Frontal cortex (tissue), 3 donors: ENCODE measurements at regions not wholly inside any gene's neighbourhood (a gene's known extent, or its start where the extent isn't known, plus 50 kb on each side); places are given as distances from the start of the nearest gene placed in this dataset.
"Not testable (repeated sequence)": the region's sequence is repeated elsewhere in the genome, so short reads cannot be mapped to it uniquely, and the experiment has no call there.

Experiments
- DNase-seq, 2 donors: peaks; one replicate each; pipeline ENCODE4 v3.0.0; 2012; ENCODE audit warnings: low spot score in 2 of 2
- FAIRE-seq: peaks from 2 replicates; lab custom pipeline; 2012; peaks lifted over from hg19 to GRCh38; lab: Jason Lieb, UNC
- donor health status: control.
- donor health status: control.
- donor health status: control.

DNA sequence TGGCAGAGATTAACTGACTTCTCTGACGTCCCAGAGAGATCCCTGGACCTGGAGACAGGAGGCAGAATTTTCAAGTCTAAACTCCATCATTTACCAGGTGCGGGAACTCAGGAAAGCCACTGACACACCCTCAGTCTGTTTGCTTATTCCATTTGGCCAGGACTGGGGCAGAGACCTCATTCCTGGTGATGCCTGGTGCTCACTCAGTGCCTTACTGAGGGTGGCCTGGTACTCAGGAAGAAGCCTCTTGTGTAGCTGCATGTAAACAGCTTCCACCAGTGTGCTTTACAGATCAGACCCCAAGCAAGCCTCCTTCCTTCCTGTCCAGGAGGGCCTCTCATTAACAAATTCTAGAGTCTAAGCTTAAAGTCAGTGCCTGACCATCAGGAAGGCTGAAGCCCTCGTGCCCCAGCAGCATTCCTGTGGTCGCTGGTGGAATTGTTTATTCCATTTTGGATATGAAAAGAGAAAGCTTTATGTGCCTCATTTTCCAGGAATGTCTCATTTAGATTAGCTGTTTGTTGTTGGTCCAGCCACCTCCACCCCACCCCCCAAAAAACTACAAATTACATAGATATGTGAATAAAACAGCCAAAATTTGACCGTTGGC, 236.1 kb upstream of the CDH5 start:
- DNase-seq (no peak), FAIRE-seq (no peak)

DNA sequence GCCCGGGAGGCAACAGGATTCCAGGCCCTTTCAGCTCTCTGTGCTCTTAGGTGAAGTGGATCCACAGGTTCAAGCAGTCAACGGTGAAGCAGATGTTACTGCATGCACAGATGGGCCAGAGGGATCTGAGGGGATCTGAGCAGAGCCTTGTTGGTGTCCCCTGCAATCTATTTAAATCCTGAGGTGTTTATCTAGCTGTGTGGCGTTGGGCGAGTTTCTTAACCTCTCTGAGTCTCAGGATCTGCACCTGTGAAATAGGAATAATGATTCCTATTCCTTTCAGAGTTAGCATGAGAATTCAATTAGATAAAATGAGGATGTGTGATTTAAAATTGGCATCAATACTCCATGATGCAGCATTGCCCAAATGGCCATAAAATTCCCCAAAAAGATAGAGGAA, 237.3 kb upstream of the CDH5 start:
- DNase-seq (no peak), FAIRE-seq (no peak)

DNA sequence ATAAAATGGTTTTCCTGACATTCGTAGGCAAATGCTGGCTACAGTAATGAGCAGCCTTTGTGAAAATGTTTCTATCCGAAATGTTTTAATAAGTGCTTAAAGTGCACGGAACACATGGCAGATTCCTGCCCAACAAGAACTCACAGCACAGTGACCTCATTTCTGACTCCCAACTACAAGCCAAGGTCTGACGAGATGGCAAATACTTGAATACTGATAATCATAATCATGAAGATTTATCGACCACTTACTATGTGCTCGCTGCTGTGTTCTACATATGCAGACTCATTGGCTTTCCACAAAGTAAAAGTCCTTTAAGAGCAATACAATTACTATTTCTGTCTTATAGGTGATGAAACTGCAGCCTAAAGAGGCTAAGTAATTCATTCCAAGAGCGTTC, 238.1 kb upstream of the CDH5 start:
- DNase-seq (no peak), FAIRE-seq (no peak)

DNA sequence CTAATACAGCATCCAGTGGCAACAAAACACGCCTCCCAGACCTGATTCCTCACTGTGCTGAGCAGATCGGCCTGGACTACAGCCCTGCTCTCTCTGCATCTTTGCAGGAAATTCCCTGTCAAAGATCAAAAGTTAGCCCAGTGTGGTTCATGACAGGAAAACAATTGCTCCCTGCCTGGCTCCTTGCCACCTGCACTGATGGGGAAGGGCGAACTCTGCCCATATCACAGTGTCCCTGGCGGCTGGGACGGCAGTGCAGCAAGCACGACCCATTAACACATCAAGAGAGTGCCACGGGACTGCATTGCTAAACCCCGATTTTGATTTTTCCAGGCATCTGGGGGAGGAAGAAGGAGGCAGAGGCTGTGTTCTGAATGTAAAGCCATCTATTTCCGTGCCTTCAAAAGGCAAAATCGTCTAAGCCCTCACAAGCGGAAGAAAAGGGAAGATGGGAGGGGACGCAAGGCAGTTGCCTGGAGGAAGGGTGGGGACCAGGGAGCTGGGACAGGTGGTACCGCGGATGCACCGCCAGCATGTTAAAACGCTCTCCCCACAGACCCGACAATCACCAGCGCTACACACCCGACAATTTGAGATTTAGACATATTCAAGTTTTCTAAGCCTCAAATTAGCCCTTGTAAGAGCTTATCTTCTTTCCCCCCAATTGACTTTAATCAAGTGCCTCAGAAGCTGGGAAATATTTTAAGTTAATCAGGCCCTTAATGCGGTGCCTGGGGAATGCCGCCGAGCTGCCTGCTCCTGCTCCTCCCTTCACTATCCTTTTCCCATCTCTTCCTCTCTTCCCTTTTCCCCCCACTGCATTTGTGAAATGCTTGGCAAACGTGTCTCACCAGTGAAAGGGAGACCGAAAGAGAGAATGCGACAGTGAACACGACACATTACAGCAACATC, 238.8 kb upstream of the CDH5 start:
- FAIRE-seq = no peak

DNA sequence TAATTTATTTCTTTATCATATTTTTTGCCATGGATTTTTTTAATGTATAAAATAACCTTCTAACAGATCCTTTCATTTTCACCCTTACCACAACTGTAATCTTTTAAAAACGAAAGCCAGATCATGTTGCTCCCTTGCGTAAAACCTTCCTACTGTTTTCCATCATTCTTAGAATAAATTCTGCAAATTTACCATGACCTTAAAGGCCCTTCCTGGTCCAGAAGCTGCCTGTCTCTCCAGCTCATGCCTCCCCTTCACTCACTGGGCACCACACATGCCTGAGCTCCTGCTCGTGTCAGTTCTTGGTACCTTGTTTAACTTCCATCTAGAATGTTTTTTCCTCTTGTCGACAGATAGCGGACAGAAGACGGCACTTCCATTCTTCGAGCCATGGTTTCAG, 245.0 kb upstream of the CDH5 start:
- FAIRE-seq = no peak
- no peak for DNase-seq

More for the DNA sequence above, 238.8 kb upstream of the CDH5 start:
- DNase-seq = peak in 1 of 2 donors; percentile 12

DNA sequence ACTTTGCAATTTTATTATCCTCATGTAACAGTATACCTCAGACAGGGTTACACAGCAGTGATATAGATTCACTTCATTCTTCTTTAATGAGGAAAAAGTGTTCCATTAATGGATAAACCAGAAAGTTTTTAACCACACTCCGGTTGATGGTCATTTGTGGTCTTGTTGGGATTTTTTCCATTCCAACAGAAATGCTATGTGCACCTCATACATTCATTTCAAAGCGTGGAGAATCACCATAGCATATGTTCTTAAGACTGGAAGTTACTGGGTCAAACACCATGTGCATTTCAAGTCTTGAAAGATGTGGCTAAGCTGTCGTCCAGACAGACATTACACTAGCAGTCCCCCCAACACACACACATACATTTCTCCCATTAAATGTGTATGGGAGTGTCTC, 245.8 kb upstream of the CDH5 start:
- FAIRE-seq = no peak
- no peak for DNase-seq

DNA sequence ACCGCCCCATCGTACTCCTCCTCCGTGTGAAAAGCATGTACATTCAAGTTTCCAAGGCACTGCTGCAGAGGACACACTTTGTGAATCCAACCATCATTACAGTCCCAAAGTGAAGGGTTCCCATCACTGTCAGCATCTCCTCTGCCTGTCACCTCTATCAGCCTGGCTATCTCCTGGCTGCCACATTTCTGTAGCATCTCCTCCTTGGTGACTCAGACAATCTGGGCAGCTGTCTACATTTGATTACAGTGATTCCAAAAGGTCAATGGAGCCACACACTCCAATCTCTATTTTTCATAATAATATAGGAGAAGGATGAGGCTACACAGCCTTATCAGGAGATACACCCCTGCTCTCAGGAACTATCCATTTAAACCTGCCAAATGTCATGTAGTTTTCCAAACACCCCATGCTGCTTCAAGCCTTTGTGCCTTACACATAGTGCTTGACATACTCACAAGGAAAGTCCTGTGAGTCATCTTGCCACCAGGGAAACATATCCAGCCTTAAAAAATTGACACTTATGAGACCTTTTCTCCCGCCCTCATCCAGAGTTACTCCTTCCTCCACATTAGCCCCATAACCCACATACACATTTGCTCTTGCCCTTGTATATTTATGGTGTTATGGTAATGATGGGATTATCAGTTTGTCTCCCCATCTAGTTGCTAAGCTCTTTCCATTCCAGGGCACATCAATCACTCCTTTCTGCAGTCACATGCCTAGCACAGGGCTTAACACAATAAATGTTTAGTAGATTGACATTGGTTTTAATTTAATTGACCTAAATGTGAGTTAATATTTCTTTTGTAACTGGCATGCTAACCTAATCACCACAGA, 250.1 kb upstream of the CDH5 start:
- FAIRE-seq (no peak), DNase-seq (no peak)

DNA sequence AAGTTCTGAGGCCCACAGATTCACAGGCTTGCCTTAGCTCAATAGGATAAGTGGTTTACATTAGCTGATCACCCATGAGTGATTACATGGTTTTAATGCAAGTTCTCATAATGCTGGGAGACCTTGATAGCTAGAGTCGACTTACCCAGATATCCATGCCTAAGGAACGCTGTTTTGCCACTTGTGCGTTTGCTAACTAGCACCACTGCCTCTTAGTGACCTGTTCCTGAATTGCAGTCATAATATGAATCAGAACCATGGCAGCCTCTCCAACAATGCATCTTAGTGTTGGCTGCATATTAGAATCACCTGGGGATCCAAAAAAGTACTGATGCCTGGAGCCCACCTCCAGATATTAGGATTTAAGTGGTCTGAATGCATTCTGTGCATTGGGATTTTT, 251.1 kb upstream of the CDH5 start:
- FAIRE-seq = no peak
- DNase-seq = no peak

DNA sequence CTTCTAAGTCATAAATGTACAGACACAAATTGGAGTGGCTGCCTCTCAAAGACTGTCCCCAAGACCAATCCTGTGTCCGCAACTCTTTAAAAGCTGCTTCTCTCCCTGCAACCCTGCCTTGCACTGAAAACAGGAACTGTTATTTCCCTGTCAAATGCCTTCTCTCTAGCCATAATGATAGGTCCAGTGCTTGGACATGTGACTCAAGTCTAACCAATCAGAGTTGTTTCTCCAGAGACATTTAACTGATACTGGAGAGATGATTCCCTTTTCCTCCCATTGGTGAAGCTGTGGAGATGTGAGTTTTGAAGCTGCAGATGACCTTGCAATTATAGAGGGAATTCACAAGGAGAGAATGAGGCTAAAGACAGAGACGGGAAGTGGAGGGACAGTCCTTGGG, 253.3 kb upstream of the CDH5 start:
- no peak for FAIRE-seq

DNA sequence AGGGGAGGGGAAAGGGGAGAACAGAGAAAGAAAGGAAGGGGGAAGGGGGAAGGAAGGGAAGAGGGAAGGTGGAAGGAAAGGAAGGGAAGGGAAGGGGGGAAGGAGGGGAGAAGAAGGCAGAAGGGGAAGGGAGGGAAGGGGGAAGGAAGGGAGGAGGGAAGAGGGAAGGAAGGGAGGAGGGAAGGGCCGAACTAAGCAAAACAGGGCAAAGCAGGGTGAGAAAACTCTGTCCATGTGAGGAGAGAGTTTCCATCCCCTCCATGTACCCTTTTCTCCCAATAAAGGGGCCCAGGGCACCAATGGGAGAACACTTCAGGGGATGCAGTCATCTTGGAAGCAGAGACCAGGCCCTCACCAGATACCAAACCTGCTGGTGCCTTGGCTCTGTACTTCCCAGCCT, 256.8 kb upstream of the CDH5 start:
- DNase-seq = no peak
- FAIRE-seq = no peak

More for the DNA sequence above, 253.3 kb upstream of the CDH5 start:
- DNase-seq = no peak

DNA sequence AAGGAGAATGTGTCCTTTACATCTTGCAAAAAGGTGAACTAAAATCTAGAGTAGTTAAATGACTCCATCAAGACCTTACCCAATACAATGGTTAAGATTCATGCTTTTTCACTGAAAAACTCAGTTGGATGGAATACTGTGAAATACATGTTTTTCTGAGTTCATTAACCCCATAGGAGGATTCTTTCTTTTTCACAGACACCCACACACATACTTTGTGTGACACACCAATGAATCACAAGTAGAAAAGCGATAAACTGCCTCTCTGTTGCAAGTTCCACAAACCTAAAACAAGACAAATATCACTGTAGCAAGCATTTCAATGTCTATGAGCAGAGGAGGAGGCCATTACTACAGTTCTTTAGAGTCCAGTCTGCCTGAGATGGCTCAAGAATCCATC, 258.8 kb upstream of the CDH5 start:
- FAIRE-seq = no peak
- DNase-seq = peak in 1 of 2 donors; percentile 12

DNA sequence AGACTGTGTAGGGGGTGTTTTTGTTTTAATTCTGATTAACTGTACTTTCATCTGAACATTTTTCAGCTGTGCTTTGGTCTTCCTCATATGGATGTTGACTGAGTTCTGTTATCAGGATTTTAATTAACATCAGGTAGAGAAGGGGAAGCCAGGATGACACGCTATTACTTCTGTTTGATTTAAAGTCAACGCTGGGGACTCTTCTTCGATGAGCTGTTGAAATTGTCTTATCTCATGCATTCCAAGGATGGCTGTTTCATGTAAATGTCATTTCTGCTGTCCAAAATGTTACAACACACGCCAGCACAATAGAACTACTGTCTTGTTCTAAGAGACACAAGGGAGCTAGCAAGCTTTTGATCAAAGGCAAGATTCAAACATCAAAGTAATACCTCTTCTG, 263.3 kb upstream of the CDH5 start:
- FAIRE-seq = no peak
- no peak for DNase-seq

DNA sequence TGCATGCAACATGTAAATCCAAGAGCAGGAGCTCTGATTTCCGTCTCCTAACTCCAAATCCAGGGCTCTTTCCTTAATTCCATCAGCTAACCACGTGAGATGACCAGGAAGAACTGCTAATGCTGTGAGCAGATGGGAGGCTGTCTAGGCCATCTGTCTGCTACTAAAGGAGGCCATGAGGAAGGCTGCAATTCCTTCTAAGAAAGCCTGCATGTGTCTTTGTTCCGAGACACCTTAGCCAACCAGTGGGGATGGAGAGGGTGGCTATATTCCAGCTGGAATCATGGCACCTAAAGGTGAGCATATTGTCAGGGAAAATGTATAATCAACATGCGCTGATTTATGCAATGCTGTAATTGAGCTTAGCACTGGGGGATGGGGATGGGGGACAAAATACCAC, 267.2 kb upstream of the CDH5 start:
- no peak for DNase-seq
- FAIRE-seq = no peak

DNA sequence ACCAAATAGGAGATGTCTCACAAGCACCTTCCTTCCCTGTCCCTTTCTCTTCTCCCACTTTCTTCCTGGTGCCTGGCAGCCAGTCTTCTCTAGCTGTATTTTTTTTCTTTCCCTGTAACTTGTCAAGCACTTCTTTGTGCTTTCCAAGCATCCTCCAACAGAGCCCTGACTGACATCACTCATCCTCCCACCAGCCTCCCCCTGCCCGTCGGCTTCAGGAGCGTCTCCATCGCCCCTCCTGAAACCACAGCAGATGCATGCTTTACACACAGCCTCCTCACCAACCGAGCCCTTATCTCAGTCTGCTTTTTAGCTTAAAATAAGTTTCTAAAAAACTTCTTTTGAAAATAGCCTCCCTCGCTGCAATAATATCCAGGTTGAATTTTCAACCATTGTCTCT, 268.7 kb upstream of the CDH5 start:
- DNase-seq (peak in 1 of 2 donors; percentile 16), FAIRE-seq (no peak)

DNA sequence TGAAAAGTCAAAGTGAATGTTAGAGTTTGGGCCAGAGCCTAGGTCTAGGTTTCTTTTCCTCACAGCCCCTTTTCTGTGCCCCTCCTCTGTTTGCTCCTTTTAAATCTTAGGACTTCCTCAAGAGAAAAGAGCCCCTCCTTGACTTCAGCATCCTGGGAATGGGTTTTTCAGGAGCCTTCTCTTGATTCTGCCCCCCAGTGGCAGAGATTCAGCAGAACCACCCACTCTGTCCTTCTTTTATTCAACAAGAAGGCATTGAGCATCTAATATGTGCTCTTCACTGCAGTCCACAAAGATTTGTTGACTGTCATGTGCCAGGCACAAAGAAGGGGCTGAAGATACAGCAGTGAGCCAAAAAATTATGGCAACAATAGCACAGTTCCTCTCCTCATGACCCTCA, 270.8 kb upstream of the CDH5 start:
- FAIRE-seq (no peak), DNase-seq (no peak)

DNA sequence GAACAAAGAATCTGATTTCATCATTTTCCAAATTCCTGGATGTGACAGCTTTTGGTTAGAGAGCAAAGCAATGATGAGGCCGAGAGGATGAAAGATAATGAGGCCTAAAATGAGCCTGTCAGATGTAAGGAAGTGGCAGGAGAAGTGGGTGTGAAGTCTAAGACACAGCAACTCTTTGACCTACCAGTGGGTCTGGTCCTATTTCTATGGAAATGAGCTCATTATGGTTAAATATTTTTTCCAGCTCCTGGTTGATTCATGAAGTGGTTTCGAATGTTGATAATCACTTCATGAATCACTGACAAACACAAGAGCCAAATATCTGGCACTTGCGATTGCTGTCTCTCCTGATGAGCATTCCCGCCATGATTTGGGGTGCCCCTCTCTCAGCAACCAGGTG, 273.3 kb upstream of the CDH5 start:
- DNase-seq (no peak), FAIRE-seq (no peak)

DNA sequence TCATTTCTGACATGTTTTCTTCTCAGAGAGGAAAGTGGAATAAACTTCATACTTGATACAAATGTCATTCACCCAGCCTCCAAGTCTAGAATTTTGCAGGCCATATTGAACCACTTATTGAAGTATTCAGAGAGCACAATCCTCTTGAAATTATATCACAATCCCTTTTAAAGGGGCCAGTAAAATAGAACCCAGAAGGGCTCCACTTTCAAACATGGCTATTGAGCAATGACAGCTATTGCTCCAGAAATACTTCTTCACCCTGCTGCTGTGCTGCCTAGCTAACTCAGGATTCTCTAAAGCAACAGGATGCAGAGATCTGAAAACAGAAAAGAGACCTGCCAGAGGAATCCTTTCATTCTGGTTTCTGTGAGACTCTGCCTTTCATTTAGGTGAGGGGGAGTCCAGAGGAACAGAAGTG, 275.0 kb upstream of the CDH5 start:
- FAIRE-seq = no peak
- no peak for DNase-seq

DNA sequence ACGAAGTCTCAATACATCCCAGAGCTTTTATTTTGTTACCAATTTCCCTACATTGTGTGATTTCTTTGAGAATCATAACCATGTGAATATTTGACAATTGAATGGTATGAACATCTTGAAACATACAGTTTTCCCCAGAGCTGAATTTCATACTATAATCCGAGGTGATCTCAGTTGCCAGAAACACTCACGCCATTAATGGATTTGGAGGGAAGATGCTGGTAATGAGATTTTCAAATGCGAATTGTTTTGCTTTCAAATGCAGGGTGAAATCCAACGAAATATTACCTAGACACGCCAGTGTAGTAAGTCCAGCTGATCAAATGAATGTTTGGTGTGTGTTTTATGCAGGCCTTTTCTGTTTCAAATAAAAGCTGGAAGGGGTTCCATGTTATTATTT, 277.8 kb upstream of the CDH5 start:
- FAIRE-seq (no peak), DNase-seq (no peak)

DNA sequence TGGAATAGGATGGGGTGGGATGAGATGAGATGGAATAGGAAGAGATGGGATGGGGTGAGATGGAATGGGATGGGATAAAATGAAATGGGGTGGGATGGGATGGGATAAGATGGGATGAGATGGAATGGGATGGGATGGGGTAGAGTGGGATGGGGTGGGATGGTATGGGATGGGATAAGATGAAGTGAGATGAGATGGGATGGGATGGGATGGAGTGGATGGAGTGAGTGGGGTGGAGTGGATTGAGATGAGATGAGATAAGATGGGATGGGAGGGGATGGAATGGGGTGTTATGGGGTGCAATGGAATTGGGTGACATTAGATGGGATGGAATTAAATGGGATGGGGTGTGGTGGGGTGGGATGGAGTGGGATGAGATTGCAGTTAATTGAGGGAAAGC, 279.2 kb upstream of the CDH5 start:
- FAIRE-seq (no peak), DNase-seq (no peak)

DNA sequence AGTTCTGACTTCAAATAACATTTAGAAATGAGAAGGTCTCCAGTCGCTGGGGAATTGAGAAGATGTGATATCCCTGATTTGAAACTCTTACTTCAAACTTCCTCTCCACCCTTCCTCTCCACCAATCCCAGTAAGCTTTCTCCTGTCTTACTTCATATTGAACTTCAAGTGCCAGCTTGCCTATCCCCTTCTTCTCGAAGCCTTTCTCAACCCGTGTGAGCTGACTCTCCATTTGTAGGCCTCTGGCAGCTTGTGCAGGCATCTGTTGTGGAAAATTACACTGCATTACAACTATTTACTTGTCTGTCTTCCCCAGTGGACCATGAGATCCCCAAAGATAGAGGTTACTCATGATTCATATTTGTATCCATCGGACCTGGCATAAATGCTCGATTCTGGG, 280.8 kb upstream of the CDH5 start:
- DNase-seq (no peak), FAIRE-seq (no peak)

DNA sequence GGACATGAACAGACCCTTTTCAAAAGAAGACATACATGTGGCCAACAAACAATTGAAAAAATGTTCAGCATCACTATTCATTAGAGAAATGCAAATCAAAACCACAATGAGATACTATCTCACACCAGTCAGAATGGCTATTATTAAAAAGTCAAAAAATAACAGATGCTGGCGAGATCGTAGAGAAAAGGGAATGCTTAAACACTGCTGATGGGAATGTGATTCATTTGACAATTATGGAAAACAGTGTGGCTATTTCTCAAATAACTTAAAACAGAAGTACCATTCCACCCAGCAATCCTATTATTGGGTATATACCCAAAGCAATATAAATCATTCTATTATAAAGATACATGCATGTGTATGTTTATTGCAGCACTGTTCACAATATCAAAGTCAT, 281.8 kb upstream of the CDH5 start:
- DNase-seq, FAIRE-seq: not testable (repeated sequence)
